HEK293T (cell line): ENCODE measurements at regions not wholly inside any gene's neighbourhood (a gene's known extent, or its start where the extent isn't known, plus 50 kb on each side); places are given as distances from the start of the nearest gene placed in this dataset.

Experiments
- BHLHE40 ChIP-seq: fragments of 450-650 bp; IDR thresholded peaks from 2 replicates; pipeline ENCODE4 v1.6.1; 2016; ENCODE audit warnings: mild to moderate bottlenecking, moderate library complexity, borderline replicate concordance
- CTBP1 ChIP-seq: fragments of 450-650 bp; IDR thresholded peaks from 2 replicates; pipeline ENCODE4 v1.6.1; 2016; ENCODE audit warnings: borderline replicate concordance
- FOXM1 ChIP-seq: fragments of 450-650 bp; IDR thresholded peaks from 2 replicates; pipeline ENCODE4 v1.6.1; 2017; ENCODE audit warnings: mild to moderate bottlenecking, borderline replicate concordance
- PKNOX1 ChIP-seq: fragments of 450-650 bp; IDR thresholded peaks from 2 replicates; pipeline ENCODE4 v1.6.1; 2016
- SP1 ChIP-seq: fragments of 450-650 bp; IDR thresholded peaks from 2 replicates; pipeline ENCODE4 v1.6.1; 2017
- SUZ12 ChIP-seq: fragments of 450-650 bp; IDR thresholded peaks from 2 replicates; pipeline ENCODE4 v1.6.1; 2016; ENCODE audit warnings: mild to moderate bottlenecking
- ZNF384 ChIP-seq: fragments of 450-650 bp; IDR thresholded peaks from 2 replicates; pipeline ENCODE4 v1.6.1; 2016

GRCh38 chr1:198867182-198867581 is 228.3 kb downstream of the PTPRC start:
- TF ChIP-seq CTBP1 (no peak), SP1 (no peak), BHLHE40 (no peak), ZNF384 (no peak), FOXM1 (no peak), SUZ12 (no peak), PKNOX1 (no peak)
